Activated CD8-positive, alpha-beta T cell treated with anti-CD3 and anti-CD28 coated beads, Interleukin-2, amount 10 ng/mL, durations not matched to agents 7 days and 5 days (primary cell): ENCODE measurements at regions not wholly inside any gene's neighbourhood (a gene's known extent, or its start where the extent isn't known, plus 50 kb on each side); places are given as distances from the start of the nearest gene placed in this dataset.

Experiments used
- ATAC-seq: fragments of 150-1000 bp; cut with Tn5 transposase; one replicate; pipeline ENCODE4 v1.10.0; 2021; ENCODE audit warnings: moderate library complexity
- CTCF ChIA-PET: fragments of 350-600 bp; sonication (Branson Sonifier 250); formaldehyde crosslinking; loops from one replicate; lab custom pipeline; 2021; ENCODE audit warnings: antibody characterized with exemption; lab: Charles Lee
- POLR2A ChIA-PET: fragments of 350-600 bp; sonication (Branson Sonifier 250); formaldehyde crosslinking; loops from one replicate; lab custom pipeline; 2021; ENCODE audit warnings: antibody characterized with exemption; lab: Charles Lee
- DNase-seq: peaks from one replicate; pipeline ENCODE4 v3.0.0-alpha.2; 2020
- H3K27ac Mint-ChIP-seq: one replicate; pipeline ENCODE4 v1.8.0; 2021; ENCODE audit warnings: mild to moderate bottlenecking, mixed read lengths
- H3K27me3 Mint-ChIP-seq: one replicate; pipeline ENCODE4 v1.8.0; 2021; ENCODE audit warnings: low read depth, mixed read lengths
- H3K36me3 Mint-ChIP-seq: one replicate; pipeline ENCODE4 v1.8.0; 2021; ENCODE audit warnings: low read depth, mixed read lengths
- H3K4me1 Mint-ChIP-seq: one replicate; pipeline ENCODE4 v1.8.0; 2021; ENCODE audit warnings: low read depth, mixed read lengths
- H3K4me3 Mint-ChIP-seq: one replicate; pipeline ENCODE4 v1.8.0; 2021; ENCODE audit warnings: mild to moderate bottlenecking, mixed read lengths
- H3K9me3 Mint-ChIP-seq: one replicate; pipeline ENCODE4 v1.8.0; 2022; ENCODE audit warnings: mixed read lengths; ENCODE audit not compliant: insufficient read depth

GRCh38 chr2:226073496-226074160 is 674.1 kb downstream of the NYAP2 start:
- H3K4me3 Mint-ChIP-seq = no peak overlapping the region
- H3K4me1 Mint-ChIP-seq = no peaks in the 10 kb centered on the region
- no peaks in the 10 kb centered on the region for H3K36me3 Mint-ChIP-seq
- ChIA-PET POLR2A (no interaction called here), CTCF (interaction anchor here (0.6 kb wide), 1 partner anchor 1222 kb away, joined by 3 read pairs; no protein-coding TSS in a partner anchor)
- H3K27ac Mint-ChIP-seq = no peak overlapping the region
- H3K9me3 Mint-ChIP-seq = no peaks in the 10 kb centered on the region
- H3K27me3 Mint-ChIP-seq = no peaks in the 10 kb centered on the region
- ATAC-seq (no peak), DNase-seq (no peak)

GRCh38 chr2:226066873-226067272 is 667.4 kb downstream of the NYAP2 start:
- no peak for ATAC-seq
- DNase-seq = no peak
- Mint-ChIP-seq H3K27me3 (no peaks in the 10 kb centered on the region), H3K27ac (no peak overlapping the region), H3K36me3 (no peaks in the 10 kb centered on the region), H3K4me3 (no peak overlapping the region), H3K9me3 (no peaks in the 10 kb centered on the region), H3K4me1 (no peaks in the 10 kb centered on the region)
- ChIA-PET CTCF (no interaction called here), POLR2A (no interaction called here)

- Mint-ChIP-seq H3K36me3 (no peaks in the 10 kb centered on the region), H3K4me1 (no peaks in the 10 kb centered on the region), H3K9me3 (no peaks in the 10 kb centered on the region)
Measured at GRCh38 chr2:226066391-226066790, 666.9 kb downstream of the NYAP2 start.

GRCh38 chr2:226064932-226065570 is 665.5 kb downstream of the NYAP2 start:
- Mint-ChIP-seq H3K27ac (no peak overlapping the region), H3K4me3 (no peak overlapping the region), H3K9me3 (no peaks in the 10 kb centered on the region), H3K4me1 (no peaks in the 10 kb centered on the region), H3K36me3 (no peaks in the 10 kb centered on the region), H3K27me3 (no peaks in the 10 kb centered on the region)
- no peak for ATAC-seq
- no peak for DNase-seq
- POLR2A ChIA-PET = no interaction called here
- CTCF ChIA-PET = interaction anchor here (1.2 kb wide), 1 partner anchor 11 kb away, joined by 3 read pairs; no protein-coding TSS in a partner anchor

More at GRCh38 chr2:226066391-226066790, 666.9 kb downstream of the NYAP2 start:
- DNase-seq = no peak
- Mint-ChIP-seq H3K27ac (no peak overlapping the region), H3K27me3 (no peaks in the 10 kb centered on the region), H3K4me3 (no peak overlapping the region)
- ChIA-PET POLR2A (no interaction called here), CTCF (no interaction called here)
- no peak for ATAC-seq

- no peak overlapping the region for H3K4me3 Mint-ChIP-seq
- POLR2A ChIA-PET = no interaction called here
- no peak for DNase-seq
- no peaks in the 10 kb centered on the region for H3K4me1 Mint-ChIP-seq
- CTCF ChIA-PET = interaction anchor here (1.2 kb wide), 1 partner anchor 12 kb away, joined by 3 read pairs; no protein-coding TSS in a partner anchor
- ATAC-seq = no peak
- no peaks in the 10 kb centered on the region for H3K36me3 Mint-ChIP-seq
- H3K27ac Mint-ChIP-seq = no peak overlapping the region
- no peaks in the 10 kb centered on the region for H3K9me3 Mint-ChIP-seq
- H3K27me3 Mint-ChIP-seq = no peaks in the 10 kb centered on the region
Measured at GRCh38 chr2:226063704-226064440, 664.4 kb downstream of the NYAP2 start.

- Mint-ChIP-seq H3K27me3 (no peaks in the 10 kb centered on the region), H3K36me3 (no peaks in the 10 kb centered on the region), H3K4me1 (no peaks in the 10 kb centered on the region), H3K9me3 (no peaks in the 10 kb centered on the region), H3K27ac (no peak overlapping the region), H3K4me3 (no peak overlapping the region)
- ChIA-PET CTCF (no interaction called here), POLR2A (no interaction called here)
- ATAC-seq (no peak), DNase-seq (no peak)
Measured at GRCh38 chr2:226059961-226060627, 660.6 kb downstream of the NYAP2 start.

- no peak for DNase-seq
- H3K9me3 Mint-ChIP-seq = no peaks in the 10 kb centered on the region
- no peaks in the 10 kb centered on the region for H3K4me1 Mint-ChIP-seq
- H3K27me3 Mint-ChIP-seq = no peaks in the 10 kb centered on the region
- ATAC-seq = no peak
- ChIA-PET CTCF (no interaction called here), POLR2A (no interaction called here)
- no peaks in the 10 kb centered on the region for H3K36me3 Mint-ChIP-seq
- no peak overlapping the region for H3K27ac Mint-ChIP-seq
- H3K4me3 Mint-ChIP-seq = no peak overlapping the region
Measured at GRCh38 chr2:226057914-226058313, 658.4 kb downstream of the NYAP2 start.

GRCh38 chr2:226057365-226057764 is 657.9 kb downstream of the NYAP2 start:
- H3K27me3 Mint-ChIP-seq = no peaks in the 10 kb centered on the region
- no peaks in the 10 kb centered on the region for H3K9me3 Mint-ChIP-seq
- no peak overlapping the region for H3K27ac Mint-ChIP-seq
- no peak overlapping the region for H3K4me3 Mint-ChIP-seq
- no peaks in the 10 kb centered on the region for H3K4me1 Mint-ChIP-seq
- ATAC-seq = no peak
- H3K36me3 Mint-ChIP-seq = no peaks in the 10 kb centered on the region
- CTCF ChIA-PET = no interaction called here
- POLR2A ChIA-PET = no interaction called here
- no peak for DNase-seq

GRCh38 chr2:226052772-226053416 is 653.4 kb downstream of the NYAP2 start:
- no peak for ATAC-seq
- Mint-ChIP-seq H3K36me3 (no peaks in the 10 kb centered on the region), H3K9me3 (no peaks in the 10 kb centered on the region), H3K4me3 (no peak overlapping the region), H3K27ac (no peak overlapping the region), H3K27me3 (no peaks in the 10 kb centered on the region), H3K4me1 (no peaks in the 10 kb centered on the region)
- POLR2A ChIA-PET = no interaction called here
- CTCF ChIA-PET = no interaction called here
- no peak for DNase-seq

- Mint-ChIP-seq H3K27me3 (no peaks in the 10 kb centered on the region), H3K27ac (no peak overlapping the region), H3K4me3 (no peak overlapping the region), H3K36me3 (no peaks in the 10 kb centered on the region), H3K9me3 (no peaks in the 10 kb centered on the region), H3K4me1 (no peaks in the 10 kb centered on the region)
- no peak for ATAC-seq
- ChIA-PET POLR2A (no interaction called here), CTCF (no interaction called here)
- no peak for DNase-seq
Measured at GRCh38 chr2:226050822-226051221, 651.3 kb downstream of the NYAP2 start.

- ATAC-seq = no peak
- CTCF ChIA-PET = no interaction called here
- Mint-ChIP-seq H3K36me3 (no peaks in the 10 kb centered on the region), H3K27me3 (no peaks in the 10 kb centered on the region), H3K4me1 (no peaks in the 10 kb centered on the region), H3K9me3 (no peaks in the 10 kb centered on the region), H3K4me3 (no peak overlapping the region), H3K27ac (no peak overlapping the region)
- no peak for DNase-seq
- POLR2A ChIA-PET = no interaction called here
Measured at GRCh38 chr2:226048611-226049010, 649.1 kb downstream of the NYAP2 start.
